OCI-LY7 (cell line): ENCODE measurements at regions not wholly inside any gene's neighbourhood (a gene's known extent, or its start where the extent isn't known, plus 50 kb on each side); places are given as distances from the start of the nearest gene placed in this dataset.

Experiments
- BruUV-seq: library from RNA; stranded (reverse); fragments of 400-500 nt; replicated peaks from 2 replicates; lab custom pipeline; 2021; lab: Mats Ljungman, UMichigan
- CTCF ChIA-PET: fragments of 300-600 bp; sonication (Branson Sonifier 250); formaldehyde crosslinking; loops from one replicate; lab custom pipeline; 2022; ENCODE audit warnings: antibody characterized with exemption; ENCODE audit not compliant: unreplicated experiment; lab: Charles Lee
- POLR2A ChIA-PET: fragments of 300-600 bp; sonication (Branson Sonifier 250); formaldehyde crosslinking; loops from one replicate; lab custom pipeline; 2022; ENCODE audit warnings: antibody characterized with exemption; lab: Charles Lee
- DNase-seq: peaks from one replicate; pipeline ENCODE4 v3.0.0-alpha.2; 2015; ENCODE audit warnings: low spot score
- H2AFZ ChIP-seq: fragments of 200-600 bp; sonication (generic), shearing (Covaris generic); 2 replicates; pipeline ENCODE4 v1.6.1; 2014; ENCODE audit warnings: mild to moderate bottlenecking, antibody characterized with exemption, low read length, moderate library complexity
- H3K27ac ChIP-seq: fragments of 200-600 bp; sonication (generic); 2 replicates; pipeline ENCODE4 v1.5.1; 2014; ENCODE audit warnings: mixed run types, low read depth, mild to moderate bottlenecking, moderate library complexity, low read length, inconsistent platforms; ENCODE audit not compliant: poor library complexity, severe bottlenecking
- H3K36me3 ChIP-seq: fragments of 200-600 bp; sonication (generic); 2 replicates; pipeline ENCODE4 v1.6.1; 2014; ENCODE audit warnings: mild to moderate bottlenecking, antibody characterized with exemption, low read length, moderate library complexity, mixed read lengths; ENCODE audit not compliant: insufficient read depth
- H3K4me1 ChIP-seq: fragments of 200-600 bp; sonication (generic); 2 replicates; pipeline ENCODE4 v1.5.1; 2014; ENCODE audit warnings: mild to moderate bottlenecking, low read length; ENCODE audit not compliant: insufficient read depth, poor library complexity, severe bottlenecking
- H3K4me2 ChIP-seq: fragments of 200-600 bp; sonication (generic); 2 replicates; pipeline ENCODE4 v1.6.1; 2014; ENCODE audit warnings: mild to moderate bottlenecking, low read length
- H3K4me3 ChIP-seq: fragments of 200-600 bp; sonication (generic); 2 replicates; pipeline ENCODE4 v1.5.1; 2014; ENCODE audit warnings: mild to moderate bottlenecking, low read depth, low read length; ENCODE audit not compliant: poor library complexity, severe bottlenecking
- H3K79me2 ChIP-seq: fragments of 200-600 bp; sonication (generic); 2 replicates; pipeline ENCODE4 v1.6.1; 2016; ENCODE audit warnings: low read depth, mild to moderate bottlenecking, low read length, moderate library complexity, mixed read lengths; ENCODE audit not compliant: insufficient read depth
- H3K9me2 ChIP-seq: fragments of 200-600 bp; sonication (generic); 2 replicates; pipeline ENCODE4 v1.6.1; 2016; ENCODE audit warnings: mild to moderate bottlenecking, low read length, mixed read lengths; ENCODE audit not compliant: insufficient read depth
- H3K9me3 ChIP-seq: fragments of 200-600 bp; sonication (generic); 2 replicates; pipeline ENCODE4 v1.6.1; 2014; ENCODE audit warnings: mild to moderate bottlenecking, mixed run types, low read length, mixed read lengths
- H4K20me1 ChIP-seq: fragments of 200-600 bp; sonication (generic); 2 replicates; pipeline ENCODE4 v1.6.1; 2014; ENCODE audit warnings: mild to moderate bottlenecking, antibody characterized with exemption, low read length, moderate library complexity, mixed read lengths; ENCODE audit not compliant: insufficient read depth
- CTCF ChIP-seq: fragments of 200-600 bp; sonication (generic); conservative IDR thresholded peaks from 2 replicates; pipeline ENCODE4 v1.5.1; 2014; ENCODE audit warnings: mild to moderate bottlenecking, antibody characterized with exemption, low read length, moderate library complexity, mixed read lengths
- EZH2phosphoT487 ChIP-seq: fragments of 200-600 bp; sonication (generic); IDR thresholded peaks from 2 replicates; pipeline ENCODE4 v1.6.1; 2018; ENCODE audit warnings: low read depth, borderline replicate concordance, mild to moderate bottlenecking, mixed run types, antibody characterized with exemption, low read length, moderate library complexity, mixed read lengths
- intact Hi-C: fragments of 100-400 bp; cut with micrococcal nuclease; formaldehyde crosslinking; loops from one replicate; pipeline ENCODE4 v1.10.0; 2022; ENCODE audit not compliant: unreplicated experiment

GRCh38 chr6:1004885-1005630 is 306.8 kb upstream of the FOXQ1 start:
- no peak for DNase-seq
- H3K27ac ChIP-seq, result no peak overlapping the region
- ChIA-PET CTCF (no interaction called here), POLR2A (no interaction called here)
- H3K9me3 ChIP-seq, result no peaks in the 10 kb centered on the region
- H3K4me1 ChIP-seq, result no peaks in the 10 kb centered on the region
- no peaks in the 10 kb centered on the region for H4K20me1 ChIP-seq
- intact Hi-C loops, result no loop called here
- H2AFZ ChIP-seq, result no peak overlapping the region
- H3K4me3 ChIP-seq, result no peak overlapping the region
- H3K4me2 ChIP-seq, result no peak overlapping the region
- H3K9me2 ChIP-seq, result no peaks in the 10 kb centered on the region
- H3K36me3 ChIP-seq, result no peaks in the 10 kb centered on the region
- BruUV-seq, result no TSS peak
- H3K79me2 ChIP-seq, result no peaks in the 10 kb centered on the region
- TF ChIP-seq CTCF (no peak), EZH2phosphoT487 (no peak)

GRCh38 chr6:1003394-1004160 is 308.3 kb upstream of the FOXQ1 start:
- POLR2A ChIA-PET, result interaction anchor here (0.7 kb wide), 1 partner anchor 114 kb away, joined by 3 read pairs; no protein-coding TSS in a partner anchor
- intact Hi-C loops, result no loop called here
- BruUV-seq, result no TSS peak
- CTCF ChIA-PET, result no interaction called here
- H2AFZ ChIP-seq, result no peak overlapping the region
- no peaks in the 10 kb centered on the region for H3K4me1 ChIP-seq
- DNase-seq, result no peak
- no peak for TF ChIP-seq CTCF
- no peak for TF ChIP-seq EZH2phosphoT487
- no peak overlapping the region for H3K27ac ChIP-seq
- no peaks in the 10 kb centered on the region for H3K9me2 ChIP-seq
- H3K4me3 ChIP-seq, result no peak overlapping the region
- H3K4me2 ChIP-seq, result no peak overlapping the region
- H4K20me1 ChIP-seq, result no peaks in the 10 kb centered on the region
- no peaks in the 10 kb centered on the region for H3K36me3 ChIP-seq
- H3K9me3 ChIP-seq, result no peaks in the 10 kb centered on the region
- H3K79me2 ChIP-seq, result no peaks in the 10 kb centered on the region

GRCh38 chr6:1002989-1003388 is 308.9 kb upstream of the FOXQ1 start:
- no peak for DNase-seq
- intact Hi-C loops, result no loop called here
- Histone ChIP-seq H3K4me2 (no peak overlapping the region), H3K9me2 (no peaks in the 10 kb centered on the region), H2AFZ (no peak overlapping the region), H3K4me3 (no peak overlapping the region), H3K36me3 (no peaks in the 10 kb centered on the region), H3K4me1 (no peaks in the 10 kb centered on the region), H3K9me3 (no peaks in the 10 kb centered on the region), H4K20me1 (no peaks in the 10 kb centered on the region), H3K27ac (no peak overlapping the region), H3K79me2 (no peaks in the 10 kb centered on the region)
- ChIA-PET POLR2A (no interaction called here), CTCF (no interaction called here)
- BruUV-seq, result no TSS peak
- TF ChIP-seq EZH2phosphoT487, result no peak
- no peak for TF ChIP-seq CTCF
